ENCODE measurements at regions not wholly inside any gene's neighbourhood (a gene's known extent, or its start where the extent isn't known, plus 50 kb on each side); places are given as distances from the start of the nearest gene placed in this dataset.

DNA sequence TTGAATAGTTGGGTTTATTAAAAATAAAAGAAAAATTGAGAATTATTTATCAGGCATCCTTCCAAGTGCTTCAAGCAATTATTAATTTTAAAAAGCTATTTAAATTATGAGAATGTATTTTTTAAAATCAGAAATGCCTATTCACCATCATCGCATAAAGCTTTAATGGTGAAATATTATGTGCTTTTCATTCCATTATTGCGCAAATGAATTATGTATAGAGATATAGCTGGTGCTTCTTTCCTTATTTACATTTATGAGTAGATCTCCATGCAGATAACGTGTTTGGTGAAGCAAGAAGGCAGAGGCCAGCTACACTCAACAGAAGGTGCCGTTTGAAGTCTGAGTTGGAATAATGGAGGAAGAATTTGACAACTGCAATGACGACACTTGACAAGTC lies 549.1 kb upstream of the DPP6 start:
- 59% methylated on average over 5 of the region's 5 CpGs for WGBS
- intact Hi-C loops (cut with DNase I), result no loop called here
- no peak for DNase-seq (ENCODE audit: low spot score)
- H3K27ac ChIP-seq, result no peak overlapping the region
- H3K4me3 ChIP-seq, result no peak overlapping the region
- no peaks in the 10 kb centered on the region for H3K36me3 ChIP-seq
- TF ChIP-seq POLR2A (IDR thresholded peaks at IDR 0.05) (no peak), POLR2AphosphoS5 (IDR thresholded peaks at IDR 0.05) (no peak)
- TF ChIP-seq, protein P1, sequence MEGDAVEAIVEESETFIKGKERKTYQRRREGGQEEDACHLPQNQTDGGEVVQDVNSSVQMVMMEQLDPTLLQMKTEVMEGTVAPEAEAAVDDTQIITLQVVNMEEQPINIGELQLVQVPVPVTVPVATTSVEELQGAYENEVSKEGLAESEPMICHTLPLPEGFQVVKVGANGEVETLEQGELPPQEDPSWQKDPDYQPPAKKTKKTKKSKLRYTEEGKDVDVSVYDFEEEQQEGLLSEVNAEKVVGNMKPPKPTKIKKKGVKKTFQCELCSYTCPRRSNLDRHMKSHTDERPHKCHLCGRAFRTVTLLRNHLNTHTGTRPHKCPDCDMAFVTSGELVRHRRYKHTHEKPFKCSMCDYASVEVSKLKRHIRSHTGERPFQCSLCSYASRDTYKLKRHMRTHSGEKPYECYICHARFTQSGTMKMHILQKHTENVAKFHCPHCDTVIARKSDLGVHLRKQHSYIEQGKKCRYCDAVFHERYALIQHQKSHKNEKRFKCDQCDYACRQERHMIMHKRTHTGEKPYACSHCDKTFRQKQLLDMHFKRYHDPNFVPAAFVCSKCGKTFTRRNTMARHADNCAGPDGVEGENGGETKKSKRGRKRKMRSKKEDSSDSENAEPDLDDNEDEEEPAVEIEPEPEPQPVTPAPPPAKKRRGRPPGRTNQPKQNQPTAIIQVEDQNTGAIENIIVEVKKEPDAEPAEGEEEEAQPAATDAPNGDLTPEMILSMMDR (IDR thresholded peaks at IDR 0.05), result no peak
- H3K9me3 ChIP-seq, result no peaks in the 10 kb centered on the region
- H3K27me3 ChIP-seq (replicated peaks; ENCODE audit: insufficient read depth), result no peaks in the 10 kb centered on the region
- H3K4me1 ChIP-seq (replicated peaks), result no peaks in the 10 kb centered on the region

DNA sequence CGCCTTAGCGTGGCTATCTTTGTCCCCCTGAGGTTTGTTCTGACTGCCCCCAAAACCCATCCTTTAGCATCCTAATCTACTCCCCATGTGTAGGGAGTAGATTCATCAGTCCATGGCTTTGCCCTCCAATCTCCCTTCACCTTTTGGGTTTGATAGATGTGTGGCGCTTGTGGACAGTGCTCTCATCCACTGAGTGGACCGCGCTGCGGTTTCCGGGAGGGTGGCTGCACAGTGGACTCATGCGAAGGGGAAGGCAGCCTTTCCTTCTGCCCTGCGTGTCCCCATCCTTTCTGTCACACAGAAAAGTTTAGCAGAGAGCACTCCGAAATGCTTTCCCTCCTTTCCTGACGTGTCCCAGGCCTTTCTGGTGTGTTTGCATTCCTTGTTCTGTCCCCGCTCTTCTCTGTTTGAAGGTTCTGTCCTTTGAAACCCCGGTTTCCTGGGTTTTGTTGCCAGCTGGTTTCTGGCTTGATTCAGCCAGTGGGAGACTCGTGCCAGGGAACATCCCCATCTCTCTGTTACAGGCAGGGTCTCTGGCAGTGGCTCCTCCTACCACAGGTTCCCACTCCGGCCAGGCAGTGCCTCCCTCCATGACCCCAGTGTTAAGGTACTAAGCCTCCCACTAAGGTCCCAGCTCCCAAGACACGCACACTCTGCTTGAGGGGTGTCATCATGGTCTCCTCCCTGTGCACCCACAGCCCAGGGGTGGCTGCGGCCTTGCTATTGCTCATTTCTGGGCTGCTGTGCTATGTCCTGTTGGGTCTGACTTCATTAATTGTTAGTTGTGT lies 547.7 kb upstream of the DPP6 start:
- intact Hi-C loops (cut with DNase I), result no loop called here
- H3K27ac ChIP-seq, result no peak overlapping the region
- WGBS, result 77% methylated on average over 17 of the region's 17 CpGs

GRCh38 chr7:153507885-153508284 lies 544.3 kb upstream of the DPP6 start:
- 69% methylated on average over 4 of the region's 4 CpGs for WGBS
- intact Hi-C loops (cut with DNase I), result no loop called here
- DNase-seq (ENCODE audit: low spot score), result no peak

More for the DNA sequence above, 547.7 kb upstream of the DPP6 start:
- Histone ChIP-seq H3K36me3 (no peaks in the 10 kb centered on the region), H3K4me3 (no peak overlapping the region), H3K4me1 (replicated peaks) (no peaks in the 10 kb centered on the region), H3K9me3 (no peaks in the 10 kb centered on the region), H3K27me3 (replicated peaks; ENCODE audit: insufficient read depth) (no peaks in the 10 kb centered on the region)
- no peak for DNase-seq (ENCODE audit: low spot score)
- TF ChIP-seq POLR2AphosphoS5 (IDR thresholded peaks at IDR 0.05), result no peak
- TF ChIP-seq POLR2A (IDR thresholded peaks at IDR 0.05), result no peak
- TF ChIP-seq, protein P1 (IDR thresholded peaks at IDR 0.05), result no peak

DNA sequence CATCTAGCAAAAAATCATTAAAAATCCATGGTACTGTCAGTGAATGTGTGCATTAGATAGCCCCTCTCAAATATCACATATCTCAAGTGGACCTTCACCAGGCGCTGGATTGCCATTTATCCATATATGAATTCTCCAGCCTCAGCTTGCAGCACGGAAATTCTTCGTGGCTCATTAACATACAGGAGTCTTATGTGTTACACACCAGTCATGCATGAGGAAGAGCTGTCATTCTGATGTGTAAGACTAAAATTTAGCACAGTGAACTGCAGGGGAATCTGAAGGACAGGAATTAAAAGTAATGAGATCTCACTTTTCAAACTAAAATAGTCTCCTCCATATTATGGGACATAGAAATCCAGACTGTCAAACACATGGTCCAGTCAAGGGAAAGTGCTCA lies 542.4 kb upstream of the DPP6 start:
- Histone ChIP-seq H3K4me1 (replicated peaks) (no peaks in the 10 kb centered on the region), H3K9me3 (no peaks in the 10 kb centered on the region), H3K36me3 (no peaks in the 10 kb centered on the region), H3K4me3 (no peak overlapping the region), H3K27me3 (replicated peaks; ENCODE audit: insufficient read depth) (no peaks in the 10 kb centered on the region), H3K27ac (no peak overlapping the region)
- intact Hi-C loops (cut with DNase I), result no loop called here
- TF ChIP-seq POLR2AphosphoS5 (IDR thresholded peaks at IDR 0.05), result no peak
- TF ChIP-seq, protein P1 (IDR thresholded peaks at IDR 0.05), result no peak
- no peak for TF ChIP-seq POLR2A (IDR thresholded peaks at IDR 0.05)
- DNase-seq (ENCODE audit: low spot score), result no peak
- 69% methylated on average over 3 of the region's 3 CpGs for WGBS

More at GRCh38 chr7:153507885-153508284, 544.3 kb upstream of the DPP6 start:
- Histone ChIP-seq H3K9me3 (no peaks in the 10 kb centered on the region), H3K4me3 (no peak overlapping the region), H3K4me1 (replicated peaks) (no peaks in the 10 kb centered on the region), H3K36me3 (no peaks in the 10 kb centered on the region), H3K27me3 (replicated peaks; ENCODE audit: insufficient read depth) (no peaks in the 10 kb centered on the region), H3K27ac (no peak overlapping the region)
- TF ChIP-seq POLR2A (IDR thresholded peaks at IDR 0.05), result no peak
- TF ChIP-seq POLR2AphosphoS5 (IDR thresholded peaks at IDR 0.05), result no peak
- TF ChIP-seq, protein P1 (IDR thresholded peaks at IDR 0.05), result no peak

DNA sequence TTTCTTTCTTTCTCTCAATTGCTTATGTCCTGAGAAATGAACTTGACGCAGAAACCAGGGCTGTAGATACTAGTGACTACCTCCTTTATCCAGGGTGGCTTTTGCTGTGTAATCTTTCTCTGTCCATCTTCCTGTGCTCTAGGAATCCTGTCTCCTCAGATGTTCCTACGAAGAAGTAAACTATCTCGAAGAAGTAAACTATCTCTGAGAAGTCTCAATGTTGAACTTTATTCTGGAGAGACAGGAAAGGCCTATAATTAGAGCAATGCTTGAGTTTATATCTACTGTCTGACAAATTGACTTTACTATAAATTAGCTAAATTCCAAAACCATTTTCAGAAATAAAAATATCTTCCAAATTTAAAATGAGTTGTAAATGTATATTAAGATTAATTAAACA lies 541.5 kb upstream of the DPP6 start:
- Histone ChIP-seq H3K4me1 (replicated peaks) (no peaks in the 10 kb centered on the region), H3K4me3 (no peak overlapping the region), H3K36me3 (no peaks in the 10 kb centered on the region), H3K9me3 (no peaks in the 10 kb centered on the region), H3K27me3 (replicated peaks; ENCODE audit: insufficient read depth) (no peaks in the 10 kb centered on the region), H3K27ac (no peak overlapping the region)
- TF ChIP-seq POLR2A (IDR thresholded peaks at IDR 0.05) (no peak), POLR2AphosphoS5 (IDR thresholded peaks at IDR 0.05) (no peak)
- TF ChIP-seq, protein P1 (IDR thresholded peaks at IDR 0.05), result no peak
- 63% methylated on average over 3 of the region's 3 CpGs for WGBS
- intact Hi-C loops (cut with DNase I), result no loop called here
- DNase-seq (ENCODE audit: low spot score), result no peak

All from prostate gland (tissue), 2 donors.